ENCODE measurements at regions not wholly inside any gene's neighbourhood (a gene's known extent, or its start where the extent isn't known, plus 50 kb on each side); places are given as distances from the start of the nearest gene placed in this dataset.

DNA sequence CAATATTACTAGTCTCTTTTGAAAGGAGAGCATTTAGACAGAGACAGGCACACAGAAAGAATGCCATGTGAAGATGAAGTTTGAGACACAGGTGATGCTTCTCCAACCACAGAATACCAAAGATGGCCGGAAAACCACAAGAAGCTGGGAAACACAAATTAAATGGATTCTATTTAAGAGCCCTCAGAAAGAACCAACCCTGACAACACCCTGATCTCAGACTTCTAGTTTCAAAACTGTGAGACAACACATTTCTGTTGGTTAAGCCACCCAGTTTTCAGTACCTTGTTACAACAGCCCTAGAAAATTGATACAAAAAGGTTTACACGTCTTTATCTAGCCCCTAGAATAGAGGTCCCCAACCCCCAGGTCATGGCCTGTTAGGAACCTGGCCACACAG is 79.8 kb upstream of the CCNG1 start:
- no peak for DNase-seq (ENCODE audit: low read depth)

DNA sequence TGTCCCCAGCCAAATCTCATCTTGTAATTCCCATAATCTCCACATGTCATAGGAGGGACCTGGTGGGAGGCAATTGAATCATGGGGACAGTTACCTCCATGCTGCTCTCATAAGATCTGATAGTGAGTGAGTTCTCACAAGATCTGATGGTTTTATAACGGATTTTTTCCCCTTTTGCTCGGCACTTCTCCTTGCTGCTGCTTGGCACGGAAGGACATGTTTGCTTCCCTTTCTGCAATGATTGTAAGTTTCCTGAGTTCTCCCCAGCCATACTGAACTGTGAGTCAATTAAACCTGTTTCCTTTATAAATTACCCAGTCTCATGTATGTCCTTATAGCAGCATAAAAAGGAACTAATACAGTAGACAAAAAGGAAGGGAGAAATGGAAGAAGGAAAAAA is 76.7 kb upstream of the CCNG1 start:
- DNase-seq (ENCODE audit: low read depth), result no peak

DNA sequence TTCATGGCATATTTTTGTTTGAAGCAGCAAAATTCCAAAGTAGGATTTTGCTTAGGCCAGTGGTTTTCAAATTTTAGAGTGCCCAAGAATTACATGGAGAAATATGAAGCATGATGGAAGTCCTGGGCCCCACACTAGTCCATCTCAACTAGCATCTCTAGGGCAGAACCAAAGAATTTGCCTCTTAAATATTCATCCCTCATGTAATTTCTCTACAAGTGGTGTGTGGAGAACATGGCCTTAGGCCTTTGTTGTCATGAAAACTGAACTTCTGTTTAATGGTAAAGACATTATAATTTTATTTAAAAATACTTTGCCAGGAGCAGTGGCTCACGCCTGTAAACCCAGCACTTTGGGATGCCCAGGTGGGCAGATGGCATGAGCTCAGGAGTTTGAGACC is 75.9 kb upstream of the CCNG1 start:
- DNase-seq (ENCODE audit: low read depth), result no peak

DNA sequence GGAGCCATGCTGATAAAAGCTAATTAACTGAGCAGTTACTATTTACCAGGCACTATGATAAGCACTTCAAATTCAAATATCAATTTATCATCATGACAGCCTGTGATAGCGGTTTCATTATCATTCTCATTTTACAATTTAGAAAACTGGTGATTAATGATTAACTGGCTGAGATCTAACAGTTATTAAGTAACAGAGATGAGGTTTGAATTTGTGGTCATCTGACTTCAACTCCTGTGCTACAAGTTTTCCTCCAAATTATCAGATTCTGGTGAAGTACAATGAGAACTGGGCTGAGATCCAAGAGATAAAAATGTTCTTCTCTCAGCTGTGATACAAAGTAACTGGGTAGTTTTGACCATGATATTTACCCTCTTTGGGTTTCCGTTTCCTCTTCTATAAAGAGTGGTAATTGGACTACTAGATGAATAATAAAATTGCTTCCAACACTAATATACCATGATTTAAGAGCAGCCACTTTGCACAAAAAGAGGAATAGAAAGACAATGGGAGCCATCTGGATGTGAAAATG is 74.5 kb upstream of the CCNG1 start:
- DNase-seq (ENCODE audit: low read depth), result no peak

DNA sequence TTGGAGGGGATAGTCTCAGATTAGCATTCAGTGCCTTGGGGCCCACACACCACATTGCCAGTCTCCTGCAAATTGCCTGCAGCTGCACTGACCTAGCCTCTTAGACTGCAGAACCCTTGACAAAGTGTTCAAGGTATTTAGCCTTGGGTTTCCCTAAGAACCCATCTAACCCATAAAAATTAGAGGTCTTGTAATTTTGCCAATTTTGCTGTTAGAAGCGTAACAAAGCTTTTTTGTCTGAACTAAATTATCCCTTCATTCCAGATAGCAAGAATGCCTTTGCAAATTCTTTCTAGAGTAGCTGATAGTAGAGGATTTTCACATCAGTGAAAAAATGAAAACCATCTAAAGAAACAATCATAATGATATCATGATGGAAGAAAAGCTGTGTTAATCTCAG is 74.0 kb upstream of the CCNG1 start:
- DNase-seq (ENCODE audit: low read depth), result no peak

DNA sequence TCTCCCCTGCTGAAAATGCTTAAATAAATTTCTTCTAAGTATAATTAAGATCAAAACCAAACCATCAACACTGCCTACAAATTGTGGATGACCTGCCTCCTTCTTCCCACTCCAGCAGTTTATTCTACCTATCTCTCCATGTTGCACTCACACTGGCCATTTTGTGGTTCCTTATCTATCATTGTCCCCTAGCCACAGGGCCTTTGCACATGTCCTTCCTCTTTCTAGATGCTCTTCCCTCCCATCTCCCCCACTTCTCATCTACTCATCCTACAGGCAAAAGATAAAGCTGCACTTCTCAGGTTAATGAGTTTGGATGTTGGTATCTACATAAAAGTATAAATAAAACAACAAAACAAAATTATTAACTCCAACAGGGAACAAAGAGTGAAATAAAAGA is 70.6 kb upstream of the CCNG1 start:
- DNase-seq (ENCODE audit: low read depth), result no peak

DNA sequence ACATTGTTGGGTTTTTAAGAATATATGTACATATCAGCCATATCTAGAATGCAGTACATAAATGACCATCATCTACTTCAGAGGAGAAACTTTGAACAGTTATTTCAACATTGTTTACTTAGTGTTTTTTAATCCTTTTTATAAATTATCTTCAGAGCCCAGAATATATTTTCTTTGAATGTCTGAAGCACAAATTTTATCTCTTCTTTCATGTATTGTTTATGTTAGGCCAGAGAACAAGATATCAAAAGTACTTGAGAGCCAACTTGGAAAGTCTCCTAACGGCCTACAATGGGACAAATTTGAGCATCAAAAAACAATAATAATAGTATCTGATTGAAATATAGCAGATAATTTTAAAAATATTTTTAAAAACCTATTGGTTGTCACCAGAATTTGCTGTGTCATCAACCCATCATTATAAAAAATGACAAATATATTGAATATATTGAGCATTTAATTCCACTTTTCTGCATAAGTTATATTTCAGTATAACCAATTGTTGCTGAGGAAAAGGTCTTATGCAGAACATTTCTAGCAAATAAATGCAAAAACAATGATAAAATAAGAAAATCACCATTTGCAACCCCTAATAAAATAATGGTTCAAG is 67.5 kb upstream of the CCNG1 start:
- no peak for DNase-seq (ENCODE audit: low read depth)

DNA sequence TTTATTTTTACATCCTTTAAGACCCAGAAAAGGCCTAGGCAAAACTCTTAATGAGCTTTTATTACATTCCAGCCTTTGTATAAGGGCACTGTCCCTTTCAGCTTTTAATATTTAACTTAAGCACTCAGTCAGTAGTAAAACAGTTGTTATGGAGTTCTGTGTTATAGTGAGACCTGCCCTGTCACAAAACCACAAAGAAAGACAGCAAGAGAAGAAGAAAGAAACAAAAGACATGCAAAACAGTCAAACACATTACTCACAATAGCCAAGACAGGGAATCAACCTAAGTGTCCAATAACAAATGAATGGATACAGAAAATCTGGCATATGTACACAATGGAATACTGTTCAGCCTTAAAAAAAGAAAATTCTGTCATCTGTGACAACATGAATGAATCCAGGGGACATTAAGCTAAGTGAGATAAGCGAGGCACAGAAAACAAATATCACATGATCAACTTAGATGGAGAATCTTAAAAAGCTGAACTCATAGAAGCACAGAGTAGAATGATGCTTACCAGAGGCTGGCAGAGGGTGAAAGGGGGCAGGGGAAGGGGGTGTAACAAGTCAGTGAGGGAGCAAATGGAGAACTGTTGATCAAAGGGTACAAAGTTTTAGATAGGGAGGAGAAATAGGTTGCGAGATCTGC is 63.8 kb upstream of the CCNG1 start:
- DNase-seq (ENCODE audit: low read depth), result no peak

DNA sequence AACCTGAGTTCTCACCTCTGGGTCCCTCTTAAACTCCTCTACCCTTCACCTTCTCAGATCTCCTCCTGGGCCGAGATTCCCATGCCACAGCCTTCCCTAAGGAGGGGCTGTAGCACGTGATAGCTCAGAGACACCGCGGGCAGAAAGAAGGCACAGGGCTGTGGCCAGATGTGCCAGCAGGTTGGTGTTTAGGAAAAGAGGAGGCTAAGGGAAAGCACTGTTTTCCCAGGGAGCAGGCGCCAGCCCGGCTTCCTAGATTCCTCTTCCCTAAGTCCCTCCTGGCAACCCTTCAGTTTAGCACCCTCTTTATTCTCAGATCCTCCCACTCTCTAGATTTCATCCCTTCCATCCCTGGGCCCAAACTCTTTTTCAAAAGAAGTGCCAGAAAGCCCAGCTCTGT is 59.4 kb upstream of the CCNG1 start:
- no peak for DNase-seq (ENCODE audit: low read depth)

DNA sequence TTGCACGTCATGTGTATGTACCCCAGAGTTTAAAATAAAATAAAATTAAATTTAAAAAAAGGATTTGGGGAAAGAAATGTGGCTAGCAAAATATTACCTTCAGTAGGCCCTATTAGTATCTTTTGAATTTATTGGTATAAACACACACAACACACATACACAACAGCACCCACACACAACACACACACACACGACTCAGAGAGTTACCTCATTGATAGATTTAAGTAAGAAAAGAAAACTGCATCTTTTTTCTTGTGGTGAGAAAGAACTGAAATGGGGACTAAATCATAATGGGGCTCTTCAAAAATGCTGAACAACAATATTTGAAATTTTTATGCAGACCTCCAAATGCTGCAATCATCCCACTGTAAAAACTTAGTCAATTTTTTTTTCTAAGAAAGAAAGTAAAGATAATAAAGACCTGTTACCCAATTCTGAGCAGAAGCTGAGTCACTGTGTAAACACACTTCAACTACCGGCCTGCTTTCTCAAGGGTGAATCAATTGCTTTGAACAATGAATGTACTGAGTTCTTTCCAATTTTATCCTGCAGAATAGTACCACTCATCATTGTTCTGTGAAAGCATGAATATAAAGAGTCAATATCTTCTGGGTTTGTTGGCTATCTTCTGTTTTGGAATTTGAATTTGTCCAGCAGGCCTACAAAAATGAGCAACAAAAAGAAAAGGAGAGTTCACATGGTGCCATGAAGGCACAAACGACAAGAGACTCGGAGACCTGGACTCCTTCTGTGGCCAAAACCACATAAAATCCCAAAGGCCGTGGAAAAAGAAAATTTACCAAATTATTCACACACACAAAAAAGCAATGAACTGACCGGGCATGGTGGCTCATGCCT is 57.9 kb upstream of the CCNG1 start:
- DNase-seq (ENCODE audit: low read depth), result no peak

DNA sequence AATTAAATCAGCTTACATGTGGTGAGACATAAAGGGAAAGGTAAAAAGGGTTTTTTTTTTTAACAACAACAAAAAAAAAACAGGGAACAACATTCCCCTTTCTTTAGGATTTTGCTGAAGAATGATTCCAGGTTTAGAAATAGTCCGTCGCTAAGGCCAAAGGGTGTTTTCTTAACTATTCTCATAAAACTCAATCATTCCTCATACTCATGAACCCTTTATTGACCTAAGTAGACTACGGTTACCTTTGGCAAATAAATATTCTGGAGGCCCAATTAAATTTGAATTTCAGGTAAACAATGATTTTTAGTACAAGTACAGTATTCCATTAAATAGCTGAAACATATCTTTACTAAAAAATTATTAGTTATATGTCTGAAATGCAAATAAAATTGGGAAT is 55.6 kb upstream of the CCNG1 start:
- DNase-seq (ENCODE audit: low read depth), result no peak

DNA sequence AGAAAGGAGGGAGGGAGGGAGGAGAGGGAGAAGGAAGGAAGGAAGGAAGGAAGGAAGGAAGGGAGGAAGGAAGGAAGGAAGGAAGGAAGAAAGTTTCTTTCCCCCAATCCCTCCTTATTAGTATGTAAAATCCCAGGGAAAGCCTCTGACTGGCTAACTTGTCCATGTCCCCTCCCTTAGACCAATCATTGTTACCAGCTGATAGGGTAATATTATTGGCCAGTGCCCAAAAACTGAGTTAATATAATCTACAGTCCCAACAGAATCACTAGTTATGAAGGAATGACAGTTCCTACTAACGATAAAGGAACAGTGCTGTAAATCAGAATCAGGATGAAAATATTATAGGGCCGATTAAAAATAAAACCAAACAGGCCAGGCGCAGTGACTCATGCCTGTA is 53.6 kb upstream of the CCNG1 start:
- no peak for DNase-seq (ENCODE audit: low read depth)

DNA sequence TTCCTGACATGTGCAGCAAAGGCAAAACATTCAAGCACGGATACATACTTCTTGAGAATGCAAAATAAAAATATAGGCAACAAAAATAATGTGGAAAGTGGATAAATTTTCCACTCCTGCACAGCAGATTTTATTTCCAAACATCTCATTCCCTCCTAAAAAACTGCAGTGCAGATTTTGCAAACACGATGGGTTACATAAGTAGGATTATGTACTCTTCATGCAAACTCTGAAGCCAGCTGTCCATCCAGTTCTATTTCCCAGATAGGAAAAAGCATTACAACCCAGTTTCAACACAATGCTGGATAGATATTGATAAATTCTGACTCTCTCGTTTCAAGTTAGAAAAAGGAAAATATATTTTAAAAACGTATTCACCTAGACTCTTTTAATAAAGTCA is 52.7 kb upstream of the CCNG1 start:
- DNase-seq (ENCODE audit: low read depth), result no peak

DNA sequence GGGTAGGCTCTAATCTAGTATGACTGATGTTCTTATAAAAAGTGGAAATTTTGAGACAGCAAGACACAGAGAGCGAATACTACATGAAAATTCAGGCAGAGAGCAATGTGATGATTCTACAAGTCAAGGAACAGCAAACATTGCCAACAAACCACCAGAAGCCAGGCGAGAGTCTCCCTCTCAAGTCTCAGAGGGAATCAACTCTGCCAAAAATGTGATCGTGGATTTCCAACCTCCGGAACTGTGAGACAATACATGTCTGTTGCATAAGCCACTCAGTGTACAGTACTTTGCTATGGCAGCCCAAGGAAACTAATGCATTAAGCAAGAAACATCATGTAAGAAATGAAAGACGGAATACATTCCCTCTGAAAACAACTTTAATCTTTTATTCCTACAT is 52.1 kb upstream of the CCNG1 start:
- DNase-seq (ENCODE audit: low read depth), result no peak

DNA sequence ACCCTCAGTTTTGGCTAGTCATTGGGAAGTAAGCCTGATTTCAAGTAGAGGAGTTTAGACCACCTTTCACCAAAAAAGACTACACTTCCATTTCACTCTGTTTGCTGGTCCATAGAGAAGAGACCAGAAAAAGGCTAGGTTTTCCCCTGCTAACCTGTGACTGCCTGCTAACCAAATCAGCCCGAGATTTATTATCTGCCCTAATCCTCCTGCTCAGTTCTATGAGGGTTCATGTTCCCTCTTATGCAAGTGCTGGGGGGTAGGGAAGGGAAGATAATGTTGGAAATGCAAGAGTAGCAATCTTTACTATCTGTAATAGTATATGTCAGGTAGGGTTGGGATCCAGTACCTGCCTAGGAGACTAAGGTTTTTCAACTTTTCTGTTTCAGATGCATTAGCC is 51.6 kb upstream of the CCNG1 start:
- no peak for DNase-seq (ENCODE audit: low read depth)

DNA sequence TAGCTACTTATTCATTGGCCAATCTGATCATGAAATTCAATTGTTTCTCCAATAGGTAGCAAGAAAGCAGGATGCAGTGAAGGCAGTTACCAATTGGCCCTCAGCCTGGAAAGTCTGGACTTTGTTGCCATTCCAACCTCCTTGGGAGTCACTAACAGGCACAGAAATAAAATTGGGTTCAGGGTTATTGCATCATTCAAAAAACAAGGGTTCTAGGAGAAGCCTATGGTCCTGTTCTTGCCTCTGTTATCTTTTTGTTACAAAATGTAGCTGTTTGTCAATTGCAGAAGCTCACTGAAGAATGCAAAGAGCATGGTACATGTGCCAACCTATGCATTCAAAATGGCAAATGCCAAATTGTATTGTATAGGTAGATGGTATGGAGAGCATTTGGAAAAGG is 51.0 kb upstream of the CCNG1 start:
- DNase-seq (ENCODE audit: low read depth), result no peak

DNA sequence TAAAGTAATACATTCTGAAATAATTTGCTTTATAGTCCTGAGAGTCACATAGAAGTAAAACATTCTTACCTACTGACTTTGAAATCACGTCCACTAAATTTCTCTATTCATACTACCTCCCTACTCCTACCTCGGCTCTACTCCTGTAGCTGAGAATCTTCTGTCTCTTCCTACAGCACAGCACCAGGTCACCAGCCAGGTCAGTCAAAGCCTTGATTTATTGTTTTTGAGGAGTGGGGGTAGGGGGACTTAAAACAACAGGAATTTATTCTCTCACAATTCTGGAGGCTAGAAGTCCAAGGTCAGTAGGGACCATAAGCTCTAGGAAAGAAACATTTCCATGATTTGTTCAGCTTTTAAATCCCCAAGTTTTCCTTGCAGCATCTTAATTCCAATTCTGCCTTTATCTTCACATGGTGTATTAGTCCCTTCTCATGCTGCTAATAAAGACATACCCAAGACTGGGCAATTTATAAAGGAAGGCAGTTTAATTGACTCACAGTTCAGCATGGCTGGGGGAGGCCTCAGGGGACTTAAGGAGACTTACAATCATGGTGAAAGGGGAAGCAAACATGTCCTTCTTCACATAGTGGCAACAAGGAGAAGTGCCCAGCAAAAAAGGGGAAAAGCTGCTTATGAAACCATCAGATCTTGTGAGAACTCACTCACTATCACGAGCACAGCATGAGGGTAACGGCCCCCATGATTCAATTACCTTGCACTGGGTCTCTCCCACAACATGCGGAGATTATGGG is 49.6 kb upstream of the CCNG1 start:
- DNase-seq (ENCODE audit: low read depth), result no peak

Measured in stimulated activated CD8-positive, alpha-beta memory T cell treated with anti-CD3 and anti-CD28 coated beads, Interleukin-12 subunit alpha, Interleukin-12 subunit beta, amount 100 ng/mL, for 1 hour (primary cell).